ENCODE measurements at regions not wholly inside any gene's neighbourhood (a gene's known extent, or its start where the extent isn't known, plus 50 kb on each side); places are given as distances from the start of the nearest gene placed in this dataset.

DNA sequence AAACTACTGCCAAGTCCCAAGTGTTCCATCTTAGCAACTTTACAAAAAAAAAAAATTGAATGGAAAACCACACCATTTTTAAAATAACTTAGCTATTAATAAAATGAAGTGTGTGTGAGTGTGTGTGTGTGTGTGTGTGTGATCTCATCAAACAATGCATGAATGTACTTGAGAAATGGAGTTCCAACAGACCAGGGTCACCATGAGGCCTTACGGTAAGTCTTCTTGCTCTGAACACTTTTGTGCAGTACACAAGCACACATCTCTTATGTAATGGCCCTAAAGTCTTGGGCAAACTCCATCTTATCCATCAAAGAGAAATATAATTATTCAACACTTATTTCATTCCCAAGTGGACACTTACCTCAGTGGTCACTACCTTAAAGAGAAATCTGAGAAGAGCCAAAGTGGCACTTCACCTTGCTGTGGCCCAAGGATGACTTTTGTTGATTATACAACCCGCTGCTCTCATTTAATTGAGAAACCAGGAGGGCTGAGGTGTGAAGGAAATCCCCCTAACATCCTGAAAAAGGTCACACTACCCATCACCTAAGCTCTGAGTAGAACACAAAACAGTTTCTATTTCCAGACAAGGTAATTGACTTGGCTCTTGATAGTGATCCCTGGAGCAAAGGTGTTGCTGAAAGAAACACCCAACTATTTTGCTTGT lies 96.5 kb upstream of the PRDX4 start:
- ATAC-seq (no peak), DNase-seq (no peak)
- no peaks in the 10 kb centered on the region for H3K9me3 ChIP-seq
- no peak overlapping the region for H3K4me3 ChIP-seq
- H3K36me3 ChIP-seq (ENCODE audit: insufficient read depth in 1 of 2, low read depth in 1 of 2), result no peaks in the 10 kb centered on the region
- TF ChIP-seq CTCF (IDR thresholded peaks at IDR 0.05), result no peak
- WGBS, 3 donors, result 69 to 78% (median 78%) methylated on average over 2 of the region's 2 CpGs
- no peak overlapping the region for H3K27ac ChIP-seq
- intact Hi-C loops (cut with DNase I), result no loop called here
- H3K27me3 ChIP-seq (ENCODE audit: insufficient read depth in 3 of 3, low read length in 2 of 3), result no peaks in the 10 kb centered on the region
- H3K4me1 ChIP-seq, result no peaks in the 10 kb centered on the region

- TF ChIP-seq CTCF (IDR thresholded peaks at IDR 0.05), result no peak
- no peak overlapping the region for H3K27ac ChIP-seq
- H3K9me3 ChIP-seq, result no peaks in the 10 kb centered on the region
- H3K36me3 ChIP-seq (ENCODE audit: insufficient read depth in 1 of 2, low read depth in 1 of 2), result no peaks in the 10 kb centered on the region
- H3K4me1 ChIP-seq, result no peaks in the 10 kb centered on the region
- ATAC-seq (no peak), DNase-seq (no peak)
- H3K4me3 ChIP-seq, result no peak overlapping the region
- intact Hi-C loops (cut with DNase I), result no loop called here
- H3K27me3 ChIP-seq (ENCODE audit: insufficient read depth in 3 of 3, low read length in 2 of 3), result no peaks in the 10 kb centered on the region
Measured at GRCh38 chrX:23575281-23575680, 92.0 kb upstream of the PRDX4 start.

GRCh38 chrX:23578079-23578478 lies 89.2 kb upstream of the PRDX4 start:
- H3K4me1 ChIP-seq, result no peaks in the 10 kb centered on the region
- intact Hi-C loops (cut with DNase I), result no loop called here
- WGBS, 3 donors, result 83 to 88% (median 88%) methylated on average over 1 of the region's 1 CpG
- H3K27me3 ChIP-seq (ENCODE audit: insufficient read depth in 3 of 3, low read length in 2 of 3), result no peaks in the 10 kb centered on the region
- no peaks in the 10 kb centered on the region for H3K9me3 ChIP-seq
- no peak overlapping the region for H3K4me3 ChIP-seq
- ATAC-seq (no peak), DNase-seq (no peak)
- no peaks in the 10 kb centered on the region for H3K36me3 ChIP-seq (ENCODE audit: insufficient read depth in 1 of 2, low read depth in 1 of 2)
- H3K27ac ChIP-seq, result no peak overlapping the region
- no peak for TF ChIP-seq CTCF (IDR thresholded peaks at IDR 0.05)

DNA sequence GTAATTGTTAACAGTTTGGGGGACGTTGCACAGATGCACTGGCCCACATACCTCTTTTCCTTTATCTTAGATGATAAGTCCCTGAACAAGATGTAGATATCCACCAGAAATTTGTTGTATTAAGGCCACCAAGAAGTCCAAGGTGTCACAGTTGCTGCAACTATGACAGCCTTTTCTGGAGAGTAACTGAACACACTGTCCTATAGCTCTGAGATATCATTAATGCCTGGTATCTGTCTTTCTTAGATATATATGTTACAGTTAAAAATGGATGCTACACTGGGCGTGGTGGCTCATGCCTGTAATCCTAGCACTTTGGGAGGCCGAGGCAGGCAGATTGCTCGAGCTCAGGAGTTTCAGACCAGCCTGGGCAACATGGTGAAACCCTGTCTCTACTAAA lies 77.8 kb upstream of the PRDX4 start:
- ATAC-seq (no peak), DNase-seq (no peak)
- 52 to 78% (median 53%) methylated on average over 4 of the region's 4 CpGs for WGBS, 3 donors
- intact Hi-C loops (cut with DNase I), result no loop called here
- no peak overlapping the region for H3K4me3 ChIP-seq
- H3K36me3 ChIP-seq (ENCODE audit: insufficient read depth in 1 of 2, low read depth in 1 of 2), result no peaks in the 10 kb centered on the region
- no peak for TF ChIP-seq CTCF (IDR thresholded peaks at IDR 0.05)
- H3K27ac ChIP-seq, result no peak overlapping the region
- H3K4me1 ChIP-seq, result no peaks in the 10 kb centered on the region
- no peaks in the 10 kb centered on the region for H3K9me3 ChIP-seq
- no peaks in the 10 kb centered on the region for H3K27me3 ChIP-seq (ENCODE audit: insufficient read depth in 3 of 3, low read length in 2 of 3)

DNA sequence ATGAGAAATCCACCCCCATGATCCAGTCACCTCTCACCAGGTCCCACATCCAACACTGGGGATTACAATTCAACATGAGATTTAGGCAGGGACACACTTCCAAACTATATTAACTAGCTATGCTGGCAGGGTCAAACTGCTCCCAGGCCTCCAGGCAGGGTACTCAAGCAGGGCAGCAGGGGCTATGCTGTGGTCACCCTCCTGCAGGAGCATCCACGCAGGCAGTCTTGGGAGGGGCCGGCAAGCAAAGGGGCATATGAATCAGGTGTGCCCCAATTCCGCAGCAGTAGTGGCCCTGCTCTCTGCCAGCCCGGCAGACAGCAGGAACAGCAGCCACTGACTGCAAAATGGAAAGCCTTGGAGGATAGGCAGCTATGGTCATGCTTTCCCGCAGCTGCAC lies 74.6 kb upstream of the PRDX4 start:
- H3K27ac ChIP-seq, result no peak overlapping the region
- DNase-seq, result no peak
- WGBS, 3 donors, result 80 to 92% (median 85%) methylated on average over 5 of the region's 5 CpGs

More for the DNA sequence above, 74.6 kb upstream of the PRDX4 start:
- ATAC-seq, result no peak
- H3K36me3 ChIP-seq (ENCODE audit: insufficient read depth in 1 of 2, low read depth in 1 of 2), result no peaks in the 10 kb centered on the region
- H3K27me3 ChIP-seq (ENCODE audit: insufficient read depth in 3 of 3, low read length in 2 of 3), result peaks cover 0 to 3% (median 0%) of the 10 kb centered on the region in 3 donors
- no peaks in the 10 kb centered on the region for H3K9me3 ChIP-seq
- intact Hi-C loops (cut with DNase I), result no loop called here
- no peaks in the 10 kb centered on the region for H3K4me1 ChIP-seq
- H3K4me3 ChIP-seq, result no peak overlapping the region
- TF ChIP-seq CTCF (IDR thresholded peaks at IDR 0.05), result no peak

Measured in psoas muscle (tissue), 7 donors.